ENCODE measurements at regions not wholly inside any gene's neighbourhood (a gene's known extent, or its start where the extent isn't known, plus 50 kb on each side); places are given as distances from the start of the nearest gene placed in this dataset.

DNA sequence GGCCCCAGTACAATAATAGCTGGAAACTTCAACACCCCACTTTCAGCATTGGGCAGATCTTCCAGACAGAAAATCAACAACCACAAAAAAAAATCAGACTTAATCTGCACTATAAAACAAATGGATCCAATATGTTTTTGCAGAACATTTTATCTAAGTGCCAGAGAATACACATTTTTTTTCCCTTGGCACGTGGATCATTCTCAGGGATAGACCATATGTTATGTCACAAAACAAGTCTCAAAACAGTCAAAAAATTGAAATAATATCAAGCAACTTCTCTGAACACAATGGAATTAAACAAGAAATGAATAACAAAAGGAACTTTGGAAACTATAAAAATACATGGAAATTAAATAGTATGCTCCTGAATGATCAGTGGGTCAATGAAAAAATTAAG, 576.3 kb downstream of the PCDH19 start:
- Histone ChIP-seq H2BK15ac (replicated peaks; ENCODE audit: low read depth) (no peak overlapping the region), H3K4me3 (ENCODE audit: low read length) (no peak overlapping the region), H3K4me1 (ENCODE audit: control insufficient read depth, low read depth, low read length) (no peaks in the 10 kb centered on the region), H3K36me3 (ENCODE audit: control insufficient read depth, insufficient read depth, low read length) (no peaks in the 10 kb centered on the region), H3K56ac (ENCODE audit: low read length) (no peak overlapping the region), H3K4ac (ENCODE audit: low read depth, low read length) (no peak overlapping the region), H3K23ac (ENCODE audit: low read length) (no peak overlapping the region), H3K79me1 (ENCODE audit: low read length) (no peaks in the 10 kb centered on the region), H2BK120ac (ENCODE audit: low read depth, low read length) (no peak overlapping the region), H3K4me2 (ENCODE audit: low read length) (no peak overlapping the region), H3K9ac (ENCODE audit: low read length) (no peak overlapping the region), H3K27me3 (ENCODE audit: insufficient read depth, low read length, poor library complexity) (no peaks in the 10 kb centered on the region), H4K8ac (ENCODE audit: low read depth, low read length) (no peak overlapping the region), H4K5ac (ENCODE audit: low read length) (no peak overlapping the region), H3K79me2 (ENCODE audit: control insufficient read depth, insufficient read depth, low read length) (no peaks in the 10 kb centered on the region), H3K18ac (ENCODE audit: low read length) (no peak overlapping the region), H2AK5ac (ENCODE audit: low read length) (no peak overlapping the region), H3K27ac (ENCODE audit: low read depth, low read length) (no peak overlapping the region), H2BK5ac (ENCODE audit: low read length) (no peak overlapping the region)
- WGBS (ENCODE audit: extremely low coverage, insufficient coverage, low lambda C conversion rate) = no CpG with 5 or more reads among the region's 1 CpG
- DNase-seq = no peak

DNA sequence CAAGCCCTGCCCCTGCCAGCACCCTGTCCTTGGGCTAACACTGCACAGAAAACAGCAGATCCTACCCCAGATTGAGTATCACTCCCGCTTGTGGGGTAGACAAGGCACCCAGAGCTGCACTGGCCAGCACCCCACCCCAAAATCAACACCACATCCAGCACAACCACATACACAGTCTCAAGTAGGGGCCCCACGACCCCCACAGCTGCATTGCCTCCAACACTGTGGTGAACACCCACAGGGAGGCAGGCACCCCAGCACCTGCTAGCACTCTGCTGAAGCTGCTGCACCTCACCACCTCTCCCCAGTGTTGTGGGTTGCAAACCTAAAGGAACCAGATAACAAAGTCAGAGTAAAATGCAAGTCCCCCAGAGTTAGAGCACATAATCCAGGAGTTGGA, 589.9 kb downstream of the PCDH19 start:
- no peak for DNase-seq

DNA sequence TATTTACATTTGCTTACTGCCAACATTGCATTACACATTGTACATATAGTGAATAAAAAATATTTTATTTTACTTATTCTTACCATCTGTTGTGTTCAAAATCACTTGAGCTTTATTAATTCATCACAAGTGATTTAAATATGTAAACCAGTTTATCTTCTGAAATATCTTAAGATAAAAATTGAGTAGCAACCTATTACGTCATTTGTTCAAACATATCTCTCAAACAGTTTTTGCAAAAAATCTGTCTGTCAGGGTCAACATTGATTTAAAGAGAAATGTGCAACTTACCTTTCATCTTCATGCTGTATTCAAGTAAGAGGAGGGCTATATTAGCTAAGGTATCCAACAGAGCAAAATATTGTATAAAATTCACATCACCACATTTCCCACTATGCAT, 610.1 kb downstream of the PCDH19 start:
- no peaks in the 10 kb centered on the region for H3K79me1 ChIP-seq (ENCODE audit: low read length)
- H3K27me3 ChIP-seq (ENCODE audit: insufficient read depth, low read length, poor library complexity) = no peaks in the 10 kb centered on the region
- no peaks in the 10 kb centered on the region for H3K36me3 ChIP-seq (ENCODE audit: control insufficient read depth, insufficient read depth, low read length)
- H4K8ac ChIP-seq (ENCODE audit: low read depth, low read length) = no peak overlapping the region
- no peak overlapping the region for H3K4me2 ChIP-seq (ENCODE audit: low read length)
- no peak overlapping the region for H2BK15ac ChIP-seq (replicated peaks; ENCODE audit: low read depth)
- no peak overlapping the region for H3K18ac ChIP-seq (ENCODE audit: low read length)
- H2AK5ac ChIP-seq (ENCODE audit: low read length) = no peak overlapping the region
- H3K9ac ChIP-seq (ENCODE audit: low read length) = no peak overlapping the region
- no peak overlapping the region for H3K56ac ChIP-seq (ENCODE audit: low read length)
- no peaks in the 10 kb centered on the region for H3K79me2 ChIP-seq (ENCODE audit: control insufficient read depth, insufficient read depth, low read length)
- no peak overlapping the region for H3K4me3 ChIP-seq (ENCODE audit: low read length)
- H2BK5ac ChIP-seq (ENCODE audit: low read length) = no peak overlapping the region
- no peak overlapping the region for H3K4ac ChIP-seq (ENCODE audit: low read depth, low read length)
- WGBS (ENCODE audit: extremely low coverage, insufficient coverage, low lambda C conversion rate) = no CpG with 5 or more reads among the region's 1 CpG
- no peak overlapping the region for H4K5ac ChIP-seq (ENCODE audit: low read length)
- H3K4me1 ChIP-seq (ENCODE audit: control insufficient read depth, low read depth, low read length) = no peaks in the 10 kb centered on the region
- DNase-seq = no peak
- H3K23ac ChIP-seq (ENCODE audit: low read length) = no peak overlapping the region
- no peak overlapping the region for H2BK120ac ChIP-seq (ENCODE audit: low read depth, low read length)
- no peak overlapping the region for H3K27ac ChIP-seq (ENCODE audit: low read depth, low read length)

More for the DNA sequence above, 589.9 kb downstream of the PCDH19 start:
- no peak overlapping the region for H4K5ac ChIP-seq (ENCODE audit: low read length)
- no peak overlapping the region for H3K4me2 ChIP-seq (ENCODE audit: low read length)
- no peak overlapping the region for H3K9ac ChIP-seq (ENCODE audit: low read length)
- H3K79me1 ChIP-seq (ENCODE audit: low read length) = no peaks in the 10 kb centered on the region
- no peak overlapping the region for H3K56ac ChIP-seq (ENCODE audit: low read length)
- H3K18ac ChIP-seq (ENCODE audit: low read length) = no peak overlapping the region
- H3K27ac ChIP-seq (ENCODE audit: low read depth, low read length) = no peak overlapping the region
- no peaks in the 10 kb centered on the region for H3K4me1 ChIP-seq (ENCODE audit: control insufficient read depth, low read depth, low read length)
- no peaks in the 10 kb centered on the region for H3K79me2 ChIP-seq (ENCODE audit: control insufficient read depth, insufficient read depth, low read length)
- H3K27me3 ChIP-seq (ENCODE audit: insufficient read depth, low read length, poor library complexity) = no peaks in the 10 kb centered on the region
- no peak overlapping the region for H2BK15ac ChIP-seq (replicated peaks; ENCODE audit: low read depth)
- H3K4ac ChIP-seq (ENCODE audit: low read depth, low read length) = no peak overlapping the region
- H3K36me3 ChIP-seq (ENCODE audit: control insufficient read depth, insufficient read depth, low read length) = no peaks in the 10 kb centered on the region
- no peak overlapping the region for H2BK5ac ChIP-seq (ENCODE audit: low read length)
- H3K4me3 ChIP-seq (ENCODE audit: low read length) = no peak overlapping the region
- no peak overlapping the region for H3K23ac ChIP-seq (ENCODE audit: low read length)
- WGBS (ENCODE audit: extremely low coverage, insufficient coverage, low lambda C conversion rate) = no CpG with 5 or more reads among the region's 2 CpGs
- no peak overlapping the region for H2AK5ac ChIP-seq (ENCODE audit: low read length)
- H4K8ac ChIP-seq (ENCODE audit: low read depth, low read length) = no peak overlapping the region
- H2BK120ac ChIP-seq (ENCODE audit: low read depth, low read length) = no peak overlapping the region

DNA sequence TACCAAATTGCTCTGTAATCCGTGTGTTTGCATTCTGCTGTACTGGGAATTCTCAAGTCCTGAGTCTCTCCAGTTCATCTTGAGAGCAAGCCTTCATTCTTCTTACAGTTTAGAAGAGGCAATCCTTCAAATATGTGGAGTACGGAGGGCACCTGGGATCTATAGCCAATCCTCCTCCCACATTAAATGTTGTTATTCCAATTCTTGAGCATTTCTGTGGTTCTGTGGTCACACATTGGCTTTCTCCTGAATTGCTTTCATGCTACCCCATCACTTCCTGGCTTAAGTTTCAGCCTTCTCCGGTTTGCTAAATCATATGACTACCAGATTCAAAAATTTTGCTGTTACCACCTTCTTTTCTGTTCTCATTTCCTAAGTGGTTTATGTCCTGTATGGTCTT, 611.1 kb downstream of the PCDH19 start:
- no peak overlapping the region for H2AK5ac ChIP-seq (ENCODE audit: low read length)
- H3K4ac ChIP-seq (ENCODE audit: low read depth, low read length) = no peak overlapping the region
- H4K8ac ChIP-seq (ENCODE audit: low read depth, low read length) = no peak overlapping the region
- H3K27ac ChIP-seq (ENCODE audit: low read depth, low read length) = no peak overlapping the region
- WGBS (ENCODE audit: extremely low coverage, insufficient coverage, low lambda C conversion rate) = no CpG with 5 or more reads among the region's 3 CpGs
- H4K5ac ChIP-seq (ENCODE audit: low read length) = no peak overlapping the region
- H3K79me2 ChIP-seq (ENCODE audit: control insufficient read depth, insufficient read depth, low read length) = no peaks in the 10 kb centered on the region
- H3K4me2 ChIP-seq (ENCODE audit: low read length) = no peak overlapping the region
- DNase-seq = no peak
- no peak overlapping the region for H3K23ac ChIP-seq (ENCODE audit: low read length)
- H2BK120ac ChIP-seq (ENCODE audit: low read depth, low read length) = no peak overlapping the region
- no peak overlapping the region for H3K4me3 ChIP-seq (ENCODE audit: low read length)
- H2BK5ac ChIP-seq (ENCODE audit: low read length) = no peak overlapping the region
- H2BK15ac ChIP-seq (replicated peaks; ENCODE audit: low read depth) = no peak overlapping the region
- no peaks in the 10 kb centered on the region for H3K4me1 ChIP-seq (ENCODE audit: control insufficient read depth, low read depth, low read length)
- H3K27me3 ChIP-seq (ENCODE audit: insufficient read depth, low read length, poor library complexity) = no peaks in the 10 kb centered on the region
- H3K18ac ChIP-seq (ENCODE audit: low read length) = no peak overlapping the region
- no peaks in the 10 kb centered on the region for H3K36me3 ChIP-seq (ENCODE audit: control insufficient read depth, insufficient read depth, low read length)
- H3K56ac ChIP-seq (ENCODE audit: low read length) = no peak overlapping the region
- H3K9ac ChIP-seq (ENCODE audit: low read length) = no peak overlapping the region
- no peaks in the 10 kb centered on the region for H3K79me1 ChIP-seq (ENCODE audit: low read length)

DNA sequence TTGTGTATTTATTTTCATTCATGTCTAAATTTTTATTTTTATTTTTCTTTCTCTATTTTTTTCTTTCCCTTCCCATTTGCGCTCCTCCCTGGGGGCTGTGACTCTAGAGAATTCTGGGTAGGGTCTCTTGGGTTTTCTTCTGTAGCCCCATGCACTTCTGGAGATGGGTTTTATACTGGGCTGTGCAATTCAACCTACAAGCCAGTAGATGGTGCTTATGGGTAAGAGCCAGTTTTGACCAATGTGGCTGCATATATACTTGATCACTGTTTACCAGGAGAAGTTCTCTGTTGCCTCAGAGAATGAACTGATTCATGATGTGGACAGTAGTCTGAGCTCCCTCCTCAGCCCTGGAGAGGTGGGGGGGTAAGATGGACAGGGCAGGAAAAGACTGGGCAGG, 614.6 kb downstream of the PCDH19 start:
- Histone ChIP-seq H4K5ac (ENCODE audit: low read length) (no peak overlapping the region), H2AK5ac (ENCODE audit: low read length) (no peak overlapping the region), H2BK5ac (ENCODE audit: low read length) (no peak overlapping the region), H3K79me1 (ENCODE audit: low read length) (no peaks in the 10 kb centered on the region), H3K4ac (ENCODE audit: low read depth, low read length) (no peak overlapping the region), H3K23ac (ENCODE audit: low read length) (no peak overlapping the region), H4K8ac (ENCODE audit: low read depth, low read length) (no peak overlapping the region), H3K27ac (ENCODE audit: low read depth, low read length) (no peak overlapping the region), H3K36me3 (ENCODE audit: control insufficient read depth, insufficient read depth, low read length) (no peaks in the 10 kb centered on the region), H3K4me1 (ENCODE audit: control insufficient read depth, low read depth, low read length) (no peaks in the 10 kb centered on the region), H3K27me3 (ENCODE audit: insufficient read depth, low read length, poor library complexity) (no peaks in the 10 kb centered on the region), H3K4me3 (ENCODE audit: low read length) (no peak overlapping the region), H3K56ac (ENCODE audit: low read length) (no peak overlapping the region), H3K18ac (ENCODE audit: low read length) (no peak overlapping the region), H2BK120ac (ENCODE audit: low read depth, low read length) (no peak overlapping the region), H3K4me2 (ENCODE audit: low read length) (no peak overlapping the region), H3K79me2 (ENCODE audit: control insufficient read depth, insufficient read depth, low read length) (no peaks in the 10 kb centered on the region), H2BK15ac (replicated peaks; ENCODE audit: low read depth) (no peak overlapping the region), H3K9ac (ENCODE audit: low read length) (no peak overlapping the region)
- DNase-seq = no peak
- WGBS (ENCODE audit: extremely low coverage, insufficient coverage, low lambda C conversion rate) = no CpG with 5 or more reads among the region's 1 CpG

DNA sequence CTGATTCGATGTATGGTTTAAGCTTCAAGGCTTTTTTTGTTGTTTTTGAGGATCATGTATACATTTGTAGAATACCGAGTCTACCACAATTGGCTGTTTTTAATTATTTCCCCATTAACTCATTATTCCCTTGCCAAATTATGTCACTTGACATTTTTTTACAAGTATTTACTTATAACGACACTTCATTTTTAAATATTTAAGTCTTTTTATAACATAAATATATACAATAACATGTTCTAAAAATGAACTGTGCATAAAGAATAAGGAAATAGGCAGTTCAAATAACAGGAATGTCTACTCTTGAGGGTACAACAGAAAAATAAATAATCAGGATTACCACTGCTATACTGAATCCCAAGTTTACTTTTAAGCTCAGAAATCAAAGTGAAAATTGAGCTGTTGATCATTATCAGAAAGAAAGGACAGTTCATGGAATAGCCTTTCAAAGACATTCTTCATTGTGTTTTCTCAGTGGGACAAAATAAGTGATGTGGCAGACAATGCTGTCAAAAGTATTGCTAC, 627.5 kb downstream of the PCDH19 start:
- Histone ChIP-seq H4K8ac (ENCODE audit: low read depth, low read length) (no peak overlapping the region), H3K79me1 (ENCODE audit: low read length) (no peaks in the 10 kb centered on the region), H3K4me1 (ENCODE audit: control insufficient read depth, low read depth, low read length) (no peaks in the 10 kb centered on the region), H3K18ac (ENCODE audit: low read length) (no peak overlapping the region), H3K4me2 (ENCODE audit: low read length) (no peak overlapping the region), H3K4me3 (ENCODE audit: low read length) (no peak overlapping the region), H2BK120ac (ENCODE audit: low read depth, low read length) (no peak overlapping the region), H3K4ac (ENCODE audit: low read depth, low read length) (no peak overlapping the region), H3K27me3 (ENCODE audit: insufficient read depth, low read length, poor library complexity) (no peaks in the 10 kb centered on the region), H3K56ac (ENCODE audit: low read length) (no peak overlapping the region), H2BK15ac (replicated peaks; ENCODE audit: low read depth) (no peak overlapping the region), H3K9ac (ENCODE audit: low read length) (no peak overlapping the region), H3K27ac (ENCODE audit: low read depth, low read length) (no peak overlapping the region), H2AK5ac (ENCODE audit: low read length) (no peak overlapping the region), H4K5ac (ENCODE audit: low read length) (no peak overlapping the region), H3K36me3 (ENCODE audit: control insufficient read depth, insufficient read depth, low read length) (no peaks in the 10 kb centered on the region), H3K79me2 (ENCODE audit: control insufficient read depth, insufficient read depth, low read length) (no peaks in the 10 kb centered on the region), H3K23ac (ENCODE audit: low read length) (no peak overlapping the region), H2BK5ac (ENCODE audit: low read length) (no peak overlapping the region)
- WGBS (ENCODE audit: extremely low coverage, insufficient coverage, low lambda C conversion rate) = 100% methylated on average over 1 of the region's 3 CpGs
- no peak for DNase-seq

Measured in mesendoderm (in vitro differentiated cells).